HCT116 (cell line): ENCODE measurements at regions not wholly inside any gene's neighbourhood (a gene's known extent, or its start where the extent isn't known, plus 50 kb on each side); places are given as distances from the start of the nearest gene placed in this dataset.

ENCODE experiments used
- CTCF ChIP-seq, 3 experiments: fragments of 200-600 bp in 1 of 3; sonication (generic) in 1 of 3; IDR thresholded peaks in 2 of 3; conservative IDR thresholded peaks in 1 of 3; 2 replicates each; pipeline ENCODE4 v1.5.1; 2012 to 2017; ENCODE audit warnings: low read depth in 2 of 3, low read length in 2 of 3, antibody characterized with exemption in 1 of 3, borderline replicate concordance in 1 of 3, control low read depth in 1 of 3, mild to moderate bottlenecking in 1 of 3, mixed read lengths in 1 of 3, mixed run types in 1 of 3, moderate library complexity in 1 of 3; ENCODE audit not compliant: insufficient read depth in 1 of 3
- EGR1 ChIP-seq: IDR thresholded peaks from 2 replicates; pipeline ENCODE4 v1.6.1; 2012; ENCODE audit warnings: low read depth
- ELF1 ChIP-seq: IDR thresholded peaks from 2 replicates; pipeline ENCODE4 v1.6.1; 2012; ENCODE audit warnings: low read depth, borderline replicate concordance
- EZH2phosphoT487 ChIP-seq: fragments of 200-600 bp; IDR thresholded peaks from 2 replicates; pipeline ENCODE4 v1.6.1; 2018; ENCODE audit warnings: antibody characterized with exemption, borderline replicate concordance
- MAX ChIP-seq: IDR thresholded peaks from 2 replicates; pipeline ENCODE4 v1.6.1; 2012
- SIN3A ChIP-seq: IDR thresholded peaks from 2 replicates; pipeline ENCODE4 v1.6.1; 2012; ENCODE audit warnings: low read depth
- TCF7L2 ChIP-seq: IDR thresholded peaks from 2 replicates; pipeline ENCODE4 v1.7.0; 2011; ENCODE audit warnings: borderline replicate concordance, inconsistent platforms; ENCODE audit not compliant: insufficient read depth, insufficient read length; ENCODE audit errors: extremely low read depth
- TF ChIP-seq, protein P1 (sequence below): IDR thresholded peaks from 2 replicates; pipeline ENCODE4 v1.6.1; 2012; ENCODE audit warnings: low read depth

GRCh38 chr5:135133181-135133580, 99.2 kb upstream of the PITX1 start (continued):
- TF ChIP-seq, protein P1, sequence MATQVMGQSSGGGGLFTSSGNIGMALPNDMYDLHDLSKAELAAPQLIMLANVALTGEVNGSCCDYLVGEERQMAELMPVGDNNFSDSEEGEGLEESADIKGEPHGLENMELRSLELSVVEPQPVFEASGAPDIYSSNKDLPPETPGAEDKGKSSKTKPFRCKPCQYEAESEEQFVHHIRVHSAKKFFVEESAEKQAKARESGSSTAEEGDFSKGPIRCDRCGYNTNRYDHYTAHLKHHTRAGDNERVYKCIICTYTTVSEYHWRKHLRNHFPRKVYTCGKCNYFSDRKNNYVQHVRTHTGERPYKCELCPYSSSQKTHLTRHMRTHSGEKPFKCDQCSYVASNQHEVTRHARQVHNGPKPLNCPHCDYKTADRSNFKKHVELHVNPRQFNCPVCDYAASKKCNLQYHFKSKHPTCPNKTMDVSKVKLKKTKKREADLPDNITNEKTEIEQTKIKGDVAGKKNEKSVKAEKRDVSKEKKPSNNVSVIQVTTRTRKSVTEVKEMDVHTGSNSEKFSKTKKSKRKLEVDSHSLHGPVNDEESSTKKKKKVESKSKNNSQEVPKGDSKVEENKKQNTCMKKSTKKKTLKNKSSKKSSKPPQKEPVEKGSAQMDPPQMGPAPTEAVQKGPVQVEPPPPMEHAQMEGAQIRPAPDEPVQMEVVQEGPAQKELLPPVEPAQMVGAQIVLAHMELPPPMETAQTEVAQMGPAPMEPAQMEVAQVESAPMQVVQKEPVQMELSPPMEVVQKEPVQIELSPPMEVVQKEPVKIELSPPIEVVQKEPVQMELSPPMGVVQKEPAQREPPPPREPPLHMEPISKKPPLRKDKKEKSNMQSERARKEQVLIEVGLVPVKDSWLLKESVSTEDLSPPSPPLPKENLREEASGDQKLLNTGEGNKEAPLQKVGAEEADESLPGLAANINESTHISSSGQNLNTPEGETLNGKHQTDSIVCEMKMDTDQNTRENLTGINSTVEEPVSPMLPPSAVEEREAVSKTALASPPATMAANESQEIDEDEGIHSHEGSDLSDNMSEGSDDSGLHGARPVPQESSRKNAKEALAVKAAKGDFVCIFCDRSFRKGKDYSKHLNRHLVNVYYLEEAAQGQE = no peak
- TF ChIP-seq ELF1 = no peak
- TF ChIP-seq TCF7L2 = no peak
- TF ChIP-seq EGR1 = no peak
- no peak for TF ChIP-seq EZH2phosphoT487
- no peak for TF ChIP-seq MAX
- TF ChIP-seq CTCF (IDR thresholded peaks at IDR 0.05 in 2 of 3, conservative IDR thresholded peaks at IDR 0.05 in 1 of 3; ENCODE audit: borderline replicate concordance in 1 of 3, insufficient read depth in 1 of 3, low read depth in 2 of 3, low read length in 2 of 3) = no peak
- TF ChIP-seq SIN3A = no peak
